Activated naive CD8-positive, alpha-beta T cell treated with anti-CD3 and anti-CD28 coated beads for 36 hours (primary cell): ENCODE measurements at regions not wholly inside any gene's neighbourhood (a gene's known extent, or its start where the extent isn't known, plus 50 kb on each side); places are given as distances from the start of the nearest gene placed in this dataset.
"Not testable (repeated sequence)": the region's sequence is repeated elsewhere in the genome, so short reads cannot be mapped to it uniquely, and the experiment has no call there.

Experiments used
- DNase-seq: peaks from one replicate; pipeline ENCODE4 v3.0.0; 2021
- H3K27ac Mint-ChIP-seq: one replicate; pipeline ENCODE4 v1.8.0; 2022; ENCODE audit warnings: mild to moderate bottlenecking, moderate library complexity, mixed read lengths
- H3K27me3 Mint-ChIP-seq: one replicate; pipeline ENCODE4 v1.8.0; 2022; ENCODE audit warnings: mild to moderate bottlenecking, mixed read lengths
- H3K36me3 Mint-ChIP-seq: one replicate; pipeline ENCODE4 v1.8.0; 2021; ENCODE audit warnings: mild to moderate bottlenecking, mixed read lengths
- H3K4me1 Mint-ChIP-seq: one replicate; pipeline ENCODE4 v1.8.0; 2021; ENCODE audit warnings: mixed read lengths
- H3K4me3 Mint-ChIP-seq: one replicate; pipeline ENCODE4 v1.8.0; 2022; ENCODE audit warnings: mild to moderate bottlenecking, moderate library complexity, mixed read lengths
- H3K9me3 Mint-ChIP-seq: one replicate; pipeline ENCODE4 v1.8.0; 2022; ENCODE audit warnings: mixed read lengths

- H3K4me3 Mint-ChIP-seq: no peak overlapping the region
- H3K9me3 Mint-ChIP-seq: peaks cover 2% of the 10 kb centered on the region
- H3K4me1 Mint-ChIP-seq: no peaks in the 10 kb centered on the region
- no peak for DNase-seq
- no peak overlapping the region for H3K27ac Mint-ChIP-seq
- no peaks in the 10 kb centered on the region for H3K27me3 Mint-ChIP-seq
- no peaks in the 10 kb centered on the region for H3K36me3 Mint-ChIP-seq
These were observed 898.4 kb downstream of the SLC16A7 start for GRCh38 chr12:60494244-60494643.

GRCh38 chr12:60498656-60499055 is 902.8 kb downstream of the SLC16A7 start:
- no peaks in the 10 kb centered on the region for H3K36me3 Mint-ChIP-seq
- H3K27me3 Mint-ChIP-seq: no peaks in the 10 kb centered on the region
- DNase-seq: no peak
- H3K9me3 Mint-ChIP-seq: peaks cover 2% of the 10 kb centered on the region
- no peaks in the 10 kb centered on the region for H3K4me1 Mint-ChIP-seq
- H3K4me3 Mint-ChIP-seq: no peak overlapping the region
- H3K27ac Mint-ChIP-seq: no peak overlapping the region

- DNase-seq: no peak
- H3K27me3 Mint-ChIP-seq: no peaks in the 10 kb centered on the region
- no peaks in the 10 kb centered on the region for H3K36me3 Mint-ChIP-seq
- H3K4me1 Mint-ChIP-seq: no peaks in the 10 kb centered on the region
- H3K4me3 Mint-ChIP-seq: no peak overlapping the region
- H3K27ac Mint-ChIP-seq: no peak overlapping the region
- H3K9me3 Mint-ChIP-seq: peaks cover 3% of the 10 kb centered on the region
These were observed 905.4 kb downstream of the SLC16A7 start for GRCh38 chr12:60501124-60501729.

- H3K36me3 Mint-ChIP-seq: no peaks in the 10 kb centered on the region
- no peaks in the 10 kb centered on the region for H3K4me1 Mint-ChIP-seq
- no peak for DNase-seq
- no peak overlapping the region for H3K4me3 Mint-ChIP-seq
- H3K27me3 Mint-ChIP-seq: no peaks in the 10 kb centered on the region
- H3K27ac Mint-ChIP-seq: no peak overlapping the region
- peaks cover 2% of the 10 kb centered on the region for H3K9me3 Mint-ChIP-seq
These were observed 927.0 kb downstream of the SLC16A7 start for GRCh38 chr12:60522684-60523400.

GRCh38 chr12:60529261-60529660 is 933.4 kb downstream of the SLC16A7 start:
- Mint-ChIP-seq H3K27me3 (no peaks in the 10 kb centered on the region), H3K9me3 (no peaks in the 10 kb centered on the region), H3K27ac (no peak overlapping the region)

GRCh38 chr12:60529723-60530122 is 933.9 kb downstream of the SLC16A7 start:
- no peak for DNase-seq
- Mint-ChIP-seq H3K27ac (no peak overlapping the region), H3K36me3 (no peaks in the 10 kb centered on the region), H3K9me3 (no peaks in the 10 kb centered on the region), H3K27me3 (no peaks in the 10 kb centered on the region), H3K4me1 (no peaks in the 10 kb centered on the region), H3K4me3 (no peak overlapping the region)

More at GRCh38 chr12:60529261-60529660, 933.4 kb downstream of the SLC16A7 start:
- no peaks in the 10 kb centered on the region for H3K36me3 Mint-ChIP-seq
- DNase-seq: no peak
- H3K4me3 Mint-ChIP-seq: no peak overlapping the region
- H3K4me1 Mint-ChIP-seq: no peaks in the 10 kb centered on the region

GRCh38 chr12:60535363-60535762 is 939.5 kb downstream of the SLC16A7 start:
- no peak for DNase-seq
- Mint-ChIP-seq H3K9me3 (no peaks in the 10 kb centered on the region), H3K27me3 (no peaks in the 10 kb centered on the region), H3K4me3 (no peak overlapping the region), H3K36me3 (no peaks in the 10 kb centered on the region), H3K4me1 (no peaks in the 10 kb centered on the region), H3K27ac (no peak overlapping the region)

GRCh38 chr12:60539592-60539991 is 943.8 kb downstream of the SLC16A7 start:
- H3K27me3 Mint-ChIP-seq: no peaks in the 10 kb centered on the region
- H3K4me3 Mint-ChIP-seq: no peak overlapping the region
- H3K36me3 Mint-ChIP-seq: no peaks in the 10 kb centered on the region
- no peak overlapping the region for H3K27ac Mint-ChIP-seq
- DNase-seq: no peak
- H3K9me3 Mint-ChIP-seq: no peaks in the 10 kb centered on the region
- no peaks in the 10 kb centered on the region for H3K4me1 Mint-ChIP-seq

- Mint-ChIP-seq H3K36me3 (no peaks in the 10 kb centered on the region), H3K4me1 (no peaks in the 10 kb centered on the region), H3K9me3 (peaks cover 1% of the 10 kb centered on the region), H3K4me3 (no peak overlapping the region), H3K27me3 (no peaks in the 10 kb centered on the region), H3K27ac (no peak overlapping the region)
- no peak for DNase-seq
These were observed 973.1 kb downstream of the SLC16A7 start for GRCh38 chr12:60568914-60569313.

- Mint-ChIP-seq H3K36me3 (no peaks in the 10 kb centered on the region), H3K27me3 (no peaks in the 10 kb centered on the region), H3K9me3 (no peaks in the 10 kb centered on the region), H3K4me3 (no peak overlapping the region), H3K27ac (no peak overlapping the region), H3K4me1 (no peaks in the 10 kb centered on the region)
- no peak for DNase-seq
These were observed 981.8 kb downstream of the SLC16A7 start for GRCh38 chr12:60577607-60578006.

GRCh38 chr12:60587664-60588063 is 991.8 kb downstream of the SLC16A7 start:
- H3K9me3 Mint-ChIP-seq: peaks cover 13% of the 10 kb centered on the region
- H3K4me3 Mint-ChIP-seq, H3K36me3 Mint-ChIP-seq, H3K27me3 Mint-ChIP-seq, H3K4me1 Mint-ChIP-seq, DNase-seq, H3K27ac Mint-ChIP-seq: not testable (repeated sequence)

GRCh38 chr12:60594035-60594711 is 998.3 kb downstream of the SLC16A7 start:
- DNase-seq: no peak
- H3K9me3 Mint-ChIP-seq: peaks cover 9% of the 10 kb centered on the region
- H3K27me3 Mint-ChIP-seq: no peaks in the 10 kb centered on the region
- H3K27ac Mint-ChIP-seq: no peak overlapping the region
- no peaks in the 10 kb centered on the region for H3K4me1 Mint-ChIP-seq
- no peak overlapping the region for H3K4me3 Mint-ChIP-seq
- H3K36me3 Mint-ChIP-seq: no peaks in the 10 kb centered on the region

- H3K36me3 Mint-ChIP-seq: no peaks in the 10 kb centered on the region
These were observed 1006.8 kb downstream of the SLC16A7 start for GRCh38 chr12:60602601-60603000.

GRCh38 chr12:60603475-60603874 is 1007.6 kb downstream of the SLC16A7 start:
- H3K4me3 Mint-ChIP-seq, H3K27ac Mint-ChIP-seq, H3K27me3 Mint-ChIP-seq, H3K4me1 Mint-ChIP-seq, DNase-seq, H3K36me3 Mint-ChIP-seq: not testable (repeated sequence)
- H3K9me3 Mint-ChIP-seq: peaks cover 13% of the 10 kb centered on the region

More at GRCh38 chr12:60602601-60603000, 1006.8 kb downstream of the SLC16A7 start:
- Mint-ChIP-seq H3K27me3 (no peaks in the 10 kb centered on the region), H3K9me3 (peaks cover 13% of the 10 kb centered on the region), H3K4me1 (no peaks in the 10 kb centered on the region), H3K27ac (no peak overlapping the region), H3K4me3 (no peak overlapping the region)
- DNase-seq: no peak

GRCh38 chr12:60616400-60616799 is 1020.6 kb downstream of the SLC16A7 start:
- Mint-ChIP-seq H3K27me3 (no peaks in the 10 kb centered on the region), H3K27ac (no peak overlapping the region), H3K4me3 (no peak overlapping the region), H3K36me3 (no peaks in the 10 kb centered on the region), H3K9me3 (no peaks in the 10 kb centered on the region), H3K4me1 (no peaks in the 10 kb centered on the region)
- no peak for DNase-seq

GRCh38 chr12:60630796-60631195 is 1035.0 kb downstream of the SLC16A7 start:
- H3K9me3 Mint-ChIP-seq: no peaks in the 10 kb centered on the region

More at GRCh38 chr12:60630796-60631195, 1035.0 kb downstream of the SLC16A7 start:
- Mint-ChIP-seq H3K36me3 (no peaks in the 10 kb centered on the region), H3K4me1 (no peaks in the 10 kb centered on the region), H3K27ac (no peak overlapping the region), H3K27me3 (no peaks in the 10 kb centered on the region), H3K4me3 (no peak overlapping the region)
- no peak for DNase-seq
